SK-N-SH (cell line): ENCODE measurements at regions not wholly inside any gene's neighbourhood (a gene's known extent, or its start where the extent isn't known, plus 50 kb on each side); places are given as distances from the start of the nearest gene placed in this dataset.

ENCODE experiments used
- CTCF ChIA-PET: fragments of 300-600, 350-600 bp; formaldehyde crosslinking; extraction: SDS; loops from one replicate; lab custom pipeline; 2021; lab: Yijun Ruan, JAX
- POLR2A ChIA-PET: fragments of 350-600 bp; sonication (Branson Sonifier 250); formaldehyde crosslinking; extraction: SDS; loops from one replicate; lab custom pipeline; 2020; ENCODE audit warnings: antibody characterized with exemption, inconsistent platforms; lab: Yijun Ruan, JAX
- DNase-seq: peaks from one replicate; pipeline ENCODE4 v3.0.0; 2012
- H2AFZ ChIP-seq: fragments of 200-600 bp; sonication (generic); 2 replicates; pipeline ENCODE4 v1.8.1; 2016; ENCODE audit warnings: antibody characterized with exemption, mild to moderate bottlenecking, low read depth
- H3F3A ChIP-seq: fragments of 200-600 bp; sonication (generic); replicated peaks from 2 replicates; pipeline ENCODE3; 2016; ENCODE audit warnings: antibody characterized with exemption, mild to moderate bottlenecking; ENCODE audit not compliant: insufficient read depth
- H3K27ac ChIP-seq, 2 experiments: fragments of 200-500 bp in 1 of 2; fragments of 200-600 bp in 1 of 2; sonication (Bioruptor generic) in 1 of 2; sonication (generic), shearing (Covaris generic) in 1 of 2; 2 replicates each; pipeline versions ENCODE4 v1.5.1 to v1.6.1; 2014 to 2016; ENCODE audit warnings: low read depth in 2 of 2, inconsistent platforms in 1 of 2, low read length in 1 of 2, mild to moderate bottlenecking in 1 of 2, mixed read lengths in 1 of 2
- H3K27me3 ChIP-seq: fragments of 200-600 bp; sonication (generic), shearing (Covaris generic); 2 replicates; pipeline ENCODE4 v1.6.1; 2016; ENCODE audit warnings: mixed run types; ENCODE audit not compliant: insufficient read depth
- H3K36me3 ChIP-seq, 2 experiments: fragments of 200-500 bp in 1 of 2; fragments of 200-600 bp in 1 of 2; sonication (Bioruptor generic) in 1 of 2; sonication (generic) in 1 of 2; replicated peaks in 1 of 2; 2 replicates each; pipeline versions ENCODE3 to v1.5.1; 2014 to 2016; ENCODE audit warnings: low read length in 1 of 2, mild to moderate bottlenecking in 1 of 2; ENCODE audit not compliant: insufficient read depth in 2 of 2, control insufficient read depth in 1 of 2
- H3K4me1 ChIP-seq, 2 experiments: fragments of 200-500 bp in 1 of 2; fragments of 200-600 bp in 1 of 2; sonication (Bioruptor generic) in 1 of 2; sonication (generic), shearing (Covaris generic) in 1 of 2; 2 replicates each; pipeline versions ENCODE4 v1.5.1 to v1.6.1; 2014 to 2016; ENCODE audit warnings: low read depth in 1 of 2, low read length in 1 of 2, mixed run types in 1 of 2; ENCODE audit not compliant: insufficient read depth in 2 of 2, control insufficient read depth in 1 of 2
- H3K4me2 ChIP-seq: fragments of 200-600 bp; sonication (generic), shearing (Covaris generic); 2 replicates; pipeline ENCODE4 v1.6.1; 2017; ENCODE audit warnings: mixed run types
- H3K4me3 ChIP-seq, 2 experiments: fragments of 200-500 bp in 1 of 2; fragments of 200-600 bp in 1 of 2; sonication (Bioruptor generic) in 1 of 2; sonication (generic), shearing (Covaris generic) in 1 of 2; 2 replicates each; pipeline versions ENCODE4 v1.5.1 to v1.8.1; 2014 to 2016; ENCODE audit warnings: low read depth in 2 of 2, inconsistent platforms in 1 of 2, low read length in 1 of 2, mild to moderate bottlenecking in 1 of 2, mixed read lengths in 1 of 2, moderate library complexity in 1 of 2
- H3K79me2 ChIP-seq: fragments of 200-600 bp; sonication (generic); 2 replicates; pipeline ENCODE4 v1.8.1; 2017; ENCODE audit warnings: mild to moderate bottlenecking; ENCODE audit not compliant: insufficient read depth
- H3K9ac ChIP-seq: fragments of 200-600 bp; sonication (generic); 2 replicates; pipeline ENCODE4 v1.6.1; 2017; ENCODE audit warnings: mixed run types
- H3K9me2 ChIP-seq: fragments of 200-600 bp; sonication (generic); 2 replicates; pipeline ENCODE4 v1.6.1; 2017; ENCODE audit warnings: mixed run types
- H3K9me3 ChIP-seq: fragments of 200-600 bp; sonication (generic); 2 replicates; pipeline ENCODE4 v1.6.1; 2017; ENCODE audit warnings: mixed run types, mild to moderate bottlenecking, moderate library complexity
- H4K20me1 ChIP-seq: fragments of 200-600 bp; sonication (generic); 2 replicates; pipeline ENCODE4 v1.6.1; 2017; ENCODE audit warnings: mild to moderate bottlenecking, mixed run types; ENCODE audit not compliant: insufficient read depth
- CHD2 ChIP-seq: fragments of 150-350 bp; IDR thresholded peaks from 2 replicates; pipeline ENCODE4 v1.6.1; 2018; ENCODE audit warnings: low read length; ENCODE audit not compliant: partially characterized antibody
- ELF1 ChIP-seq: IDR thresholded peaks from 2 replicates; pipeline ENCODE4 v1.4.0; 2012
- EZH2phosphoT487 ChIP-seq: fragments of 200-600 bp; sonication (generic); IDR thresholded peaks from 2 replicates; pipeline ENCODE4 v1.6.1; 2017; ENCODE audit warnings: low read depth, mixed run types, mild to moderate bottlenecking, antibody characterized with exemption, moderate library complexity, borderline replicate concordance
- GABPA ChIP-seq: IDR thresholded peaks from 2 replicates; pipeline ENCODE4 v1.4.0; 2012; ENCODE audit warnings: low read depth, mild to moderate bottlenecking
- IRF3 ChIP-seq: fragments of 150-350 bp; IDR thresholded peaks from 2 replicates; pipeline ENCODE4 v1.6.1; 2016; ENCODE audit warnings: mild to moderate bottlenecking, low read depth, low read length
- JUND ChIP-seq: IDR thresholded peaks from 2 replicates; pipeline ENCODE4 v1.4.0; 2012
- MAX ChIP-seq: IDR thresholded peaks from 2 replicates; pipeline ENCODE4 v1.4.0; 2012; ENCODE audit warnings: low read depth
- MEF2A ChIP-seq: IDR thresholded peaks from 2 replicates; pipeline ENCODE4 v1.4.0; 2012; ENCODE audit warnings: low read depth, borderline replicate concordance
- POLR2AphosphoS5 ChIP-seq: IDR thresholded peaks from 2 replicates; pipeline ENCODE4 v1.6.1; 2012; ENCODE audit warnings: low read depth, low read length
- RAD21 ChIP-seq: IDR thresholded peaks from 2 replicates; pipeline ENCODE4 v1.6.1; 2012; ENCODE audit warnings: mild to moderate bottlenecking, low read length
- RCOR1 ChIP-seq: fragments of 150-350 bp; IDR thresholded peaks from 2 replicates; pipeline ENCODE4 v1.6.1; 2017; ENCODE audit warnings: antibody characterized with exemption, low read length
- RFX5 ChIP-seq: IDR thresholded peaks from 2 replicates; pipeline ENCODE4 v1.6.1; 2012; ENCODE audit warnings: mild to moderate bottlenecking, improper control_type of control experiment, low read length
- RXRA ChIP-seq: IDR thresholded peaks from 2 replicates; pipeline ENCODE4 v1.4.0; 2012; ENCODE audit warnings: low read depth, mild to moderate bottlenecking, borderline replicate concordance
- SMC3 ChIP-seq: IDR thresholded peaks from 2 replicates; pipeline ENCODE4 v1.6.1; 2012; ENCODE audit warnings: low read depth, low read length, improper control_type of control experiment
- TCF12 ChIP-seq: IDR thresholded peaks from 2 replicates; pipeline ENCODE4 v1.4.0; 2012
- USF1 ChIP-seq: IDR thresholded peaks from 2 replicates; pipeline ENCODE4 v1.4.0; 2012; ENCODE audit warnings: low read depth, borderline replicate concordance
- YY1 ChIP-seq: IDR thresholded peaks from 2 replicates; pipeline ENCODE4 v1.4.0; 2012; ENCODE audit warnings: low read depth, mild to moderate bottlenecking
- ZBTB33 ChIP-seq: IDR thresholded peaks from 2 replicates; pipeline ENCODE4 v1.4.0; 2012; ENCODE audit warnings: low read depth, borderline replicate concordance
- TF ChIP-seq, protein P1 (sequence below): IDR thresholded peaks from 2 replicates; pipeline ENCODE4; 2012

DNA sequence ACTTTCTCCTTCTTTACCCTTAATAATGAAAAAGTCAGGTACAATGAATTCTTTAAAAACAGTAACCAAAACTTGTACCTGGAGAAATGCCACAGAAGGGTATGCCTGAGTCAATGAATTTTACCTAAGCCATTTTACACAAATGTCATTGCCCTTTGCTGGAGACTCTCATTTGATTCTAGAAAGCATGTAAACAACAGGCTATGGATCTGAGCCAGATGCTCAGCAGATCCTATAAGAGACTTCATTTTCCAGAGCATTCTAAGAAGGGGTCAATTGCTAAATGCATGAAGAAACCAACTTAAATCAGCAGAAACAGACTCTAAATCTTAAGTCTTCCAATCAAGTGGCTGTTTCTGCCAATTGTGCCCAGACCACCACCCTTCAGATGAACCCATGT, 83.8 kb upstream of the GALNT15 start:
- Histone ChIP-seq H3K27ac (peak overlapping the region; percentile 62 to 80), H3K9ac (no peak overlapping the region; the same call in 1 of the 2 replicates), H3K36me3 (no peaks in the 10 kb centered on the region), H3K79me2 (no peaks in the 10 kb centered on the region), H3F3A (peaks cover 13% of the 10 kb centered on the region), H3K4me3 (no peak overlapping the region), H2AFZ (no peak overlapping the region), H3K4me1 (peaks cover 8 to 25% of the 10 kb centered on the region in 2 experiments; a peak in 3 of 4 replicates), H3K27me3 (no peaks in the 10 kb centered on the region), H4K20me1 (no peaks in the 10 kb centered on the region), H3K9me2 (no peaks in the 10 kb centered on the region), H3K9me3 (no peaks in the 10 kb centered on the region), H3K4me2 (peak overlapping the region; percentile 22; the same call in 1 of the 2 replicates)
- TF ChIP-seq SMC3 (no peak), EZH2phosphoT487 (no peak), JUND (no peak), MEF2A (no peak), GABPA (no peak), YY1 (no peak), POLR2AphosphoS5 (no peak), ZBTB33 (no peak), RFX5 (no peak), MAX (no peak), USF1 (no peak), RCOR1 (no peak), RXRA (no peak), IRF3 (no peak), ELF1 (no peak), RAD21 (no peak), CHD2 (no peak), TCF12 (no peak)
- TF ChIP-seq, protein P1, sequence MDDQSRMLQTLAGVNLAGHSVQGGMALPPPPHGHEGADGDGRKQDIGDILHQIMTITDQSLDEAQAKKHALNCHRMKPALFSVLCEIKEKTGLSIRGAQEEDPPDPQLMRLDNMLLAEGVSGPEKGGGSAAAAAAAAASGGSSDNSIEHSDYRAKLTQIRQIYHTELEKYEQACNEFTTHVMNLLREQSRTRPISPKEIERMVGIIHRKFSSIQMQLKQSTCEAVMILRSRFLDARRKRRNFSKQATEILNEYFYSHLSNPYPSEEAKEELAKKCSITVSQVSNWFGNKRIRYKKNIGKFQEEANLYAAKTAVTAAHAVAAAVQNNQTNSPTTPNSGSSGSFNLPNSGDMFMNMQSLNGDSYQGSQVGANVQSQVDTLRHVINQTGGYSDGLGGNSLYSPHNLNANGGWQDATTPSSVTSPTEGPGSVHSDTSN: no peak
- no peak for DNase-seq
- POLR2A ChIA-PET: no interaction called here
- CTCF ChIA-PET: no interaction called here
